ENCODE measurements at regions not wholly inside any gene's neighbourhood (a gene's known extent, or its start where the extent isn't known, plus 50 kb on each side); places are given as distances from the start of the nearest gene placed in this dataset.
"Not testable (repeated sequence)": the region's sequence is repeated elsewhere in the genome, so short reads cannot be mapped to it uniquely, and the experiment has no call there.

GRCh38 chr7:142582351-142582750 is 166.9 kb upstream of the PRSS1 start:
- intact Hi-C loops (cut with DNase I): no loop called here
- DNase-seq: no peak

GRCh38 chr7:142581341-142581740 is 167.9 kb upstream of the PRSS1 start:
- DNase-seq: no peak
- intact Hi-C loops (cut with DNase I): no loop called here

GRCh38 chr7:142579946-142580345 is 169.3 kb upstream of the PRSS1 start:
- intact Hi-C loops (cut with DNase I): no loop called here
- no peak for DNase-seq

GRCh38 chr7:142575351-142575750 is 173.9 kb upstream of the PRSS1 start:
- DNase-seq; intact Hi-C loops (cut with DNase I): not testable (repeated sequence)

GRCh38 chr7:142571581-142571980 is 177.7 kb upstream of the PRSS1 start:
- DNase-seq: no peak
- intact Hi-C loops (cut with DNase I): no loop called here

- DNase-seq: no peak
These were observed 179.4 kb upstream of the PRSS1 start for GRCh38 chr7:142569851-142570250.

GRCh38 chr7:142568435-142569097 is 180.7 kb upstream of the PRSS1 start:
- intact Hi-C loops (cut with DNase I): no loop called here
- no peak for DNase-seq

More at GRCh38 chr7:142569851-142570250, 179.4 kb upstream of the PRSS1 start:
- intact Hi-C loops (cut with DNase I): no loop called here

GRCh38 chr7:142567201-142568075 is 181.8 kb upstream of the PRSS1 start:
- intact Hi-C loops (cut with DNase I): no loop called here
- DNase-seq: no peak

GRCh38 chr7:142566271-142566670 is 183.0 kb upstream of the PRSS1 start:
- intact Hi-C loops (cut with DNase I): no loop called here
- DNase-seq: no peak

- intact Hi-C loops (cut with DNase I); DNase-seq: not testable (repeated sequence)
These were observed 185.1 kb upstream of the PRSS1 start for GRCh38 chr7:142564125-142564524.

GRCh38 chr7:142563470-142563869 is 185.8 kb upstream of the PRSS1 start:
- DNase-seq: no peak
- intact Hi-C loops (cut with DNase I): no loop called here

GRCh38 chr7:142562688-142563087 is 186.6 kb upstream of the PRSS1 start:
- DNase-seq: no peak
- intact Hi-C loops (cut with DNase I): no loop called here

- intact Hi-C loops (cut with DNase I); DNase-seq: not testable (repeated sequence)
These were observed 187.9 kb upstream of the PRSS1 start for GRCh38 chr7:142561396-142561795.

GRCh38 chr7:142560770-142561169 is 188.5 kb upstream of the PRSS1 start:
- intact Hi-C loops (cut with DNase I); DNase-seq: not testable (repeated sequence)

- intact Hi-C loops (cut with DNase I): no loop called here
- DNase-seq: no peak
These were observed 189.1 kb upstream of the PRSS1 start for GRCh38 chr7:142560166-142560565.

GRCh38 chr7:142557971-142558582 is 191.2 kb upstream of the PRSS1 start:
- intact Hi-C loops (cut with DNase I): no loop called here
- DNase-seq: peak in 2 of 10 donors; percentile 30 to 37

- intact Hi-C loops (cut with DNase I): no loop called here
- DNase-seq: no peak
These were observed 192.5 kb upstream of the PRSS1 start for GRCh38 chr7:142556740-142557139.

- intact Hi-C loops (cut with DNase I): no loop called here
- no peak for DNase-seq
These were observed 194.4 kb upstream of the PRSS1 start for GRCh38 chr7:142554560-142555532.

- intact Hi-C loops (cut with DNase I): no loop called here
- DNase-seq: no peak
These were observed 196.1 kb upstream of the PRSS1 start for GRCh38 chr7:142553216-142553615.

GRCh38 chr7:142548978-142549377 is 200.3 kb upstream of the PRSS1 start:
- intact Hi-C loops (cut with DNase I): no loop called here
- DNase-seq: no peak
